ENCODE measurements at regions not wholly inside any gene's neighbourhood (a gene's known extent, or its start where the extent isn't known, plus 50 kb on each side); places are given as distances from the start of the nearest gene placed in this dataset.

DNA sequence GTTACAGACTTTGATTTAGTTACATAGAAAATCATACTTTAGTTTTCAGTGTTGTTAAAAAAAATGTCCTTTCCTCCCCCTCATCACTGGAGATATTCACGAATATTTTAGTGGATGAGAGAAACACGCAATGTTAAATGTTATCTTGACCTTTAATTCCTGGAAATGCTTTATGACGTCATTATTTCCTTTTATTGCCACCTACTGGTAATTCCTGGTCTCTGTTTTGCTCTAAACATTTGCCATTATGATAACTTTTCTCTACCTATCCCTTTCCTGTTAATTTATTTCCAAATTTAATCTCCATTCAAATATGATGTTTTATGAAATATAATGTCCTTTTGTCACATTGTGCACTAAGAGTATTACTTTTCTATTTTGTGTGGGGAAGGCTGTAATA, 770.6 kb downstream of the FAM181B start:
- H3K79me2 ChIP-seq (ENCODE audit: control insufficient read depth, insufficient read depth, low read length), result no peaks in the 10 kb centered on the region
- H3K4me3 ChIP-seq, result no peak overlapping the region
- peak; percentile 23 for FAIRE-seq
- WGBS (ENCODE audit: insufficient coverage, insufficient replicate concordance, low lambda C conversion rate, missing lambda C conversion rate), result 0% methylated on average over 3 of the region's 3 CpGs
- RAD21 ChIA-PET (ENCODE audit: unreplicated experiment), result no interaction called here
- no peaks in the 10 kb centered on the region for H3K4me1 ChIP-seq (ENCODE audit: control insufficient read depth, insufficient read depth, low read length)
- no peaks in the 10 kb centered on the region for H3K36me3 ChIP-seq (ENCODE audit: control insufficient read depth in 2 of 2, insufficient read depth in 2 of 2, low read length in 1 of 2)
- intact Hi-C loops (cut with micrococcal nuclease; ENCODE audit: unreplicated experiment), result no loop called here
- no peaks in the 10 kb centered on the region for H4K20me1 ChIP-seq (ENCODE audit: control insufficient read depth, insufficient read depth)
- H3K9ac ChIP-seq (ENCODE audit: control insufficient read depth, insufficient read depth, low read length), result no peak overlapping the region
- CTCF ChIA-PET, result interaction anchor here (1.2 to 1.5 kb wide), 2 partner anchors 49 to 176 kb away, joined by 3 to 13 read pairs; no protein-coding TSS in a partner anchor
- no peak overlapping the region for H3K4me2 ChIP-seq (ENCODE audit: control insufficient read depth, insufficient read depth)
- ATAC-seq, result no peak
- DNase-seq (ENCODE audit: low read depth, low spot score), result no peak
- H3K27ac ChIP-seq (ENCODE audit: control insufficient read depth, insufficient read depth), result no peak overlapping the region
- SMC1A ChIA-PET (ENCODE audit: uncharacterized antibody, unreplicated experiment), result no interaction called here
- no peaks in the 10 kb centered on the region for H3K9me3 ChIP-seq (replicated peaks; ENCODE audit: control insufficient read depth, insufficient read depth, low read length)
- TF ChIP-seq NFIC (IDR thresholded peaks at IDR 0.05; ENCODE audit: low read depth, low read length) (no peak), PAX5 (IDR thresholded peaks at IDR 0.05; ENCODE audit: borderline replicate concordance, low read depth, low read length) (no peak), ATF2 (IDR thresholded peaks at IDR 0.05; ENCODE audit: low read length) (peak; percentile 75), SMC3 (IDR thresholded peaks at IDR 0.05; ENCODE audit: borderline replicate concordance, low read length) (peak; percentile 26; the same call in 1 of the 2 replicates), CREM (IDR thresholded peaks at IDR 0.05; ENCODE audit: low read depth) (peak; percentile 79), KAT2A (conservative IDR thresholded peaks at IDR 0.05; ENCODE audit: control insufficient read depth, low read depth, low read length) (no peak), ATF7 (IDR thresholded peaks at IDR 0.05; ENCODE audit: low read depth) (peak; percentile 98), CTCF (IDR thresholded peaks at IDR 0.05 in 2 of 3, conservative IDR thresholded peaks at IDR 0.05 in 1 of 3; ENCODE audit: control insufficient read depth in 2 of 3, extremely low read depth in 1 of 3, insufficient read depth in 1 of 3, low read depth in 3 of 3, low read length in 3 of 3) (peak in 2 of 3 experiments; percentile 18 to 30; a peak in 2 of 6 replicates), SIX5 (IDR thresholded peaks at IDR 0.05; ENCODE audit: low read depth, low read length, severe bottlenecking) (no peak)
- no peak overlapping the region for H2AFZ ChIP-seq (ENCODE audit: control insufficient read depth, low read depth, low read length)
- no peaks in the 10 kb centered on the region; a peak in 1 of 4 replicates for H3K27me3 ChIP-seq (replicated peaks in 1 of 2; ENCODE audit: control insufficient read depth in 2 of 2, insufficient read depth in 2 of 2, low read length in 1 of 2)
- in situ Hi-C loops (cut with MboI), result no loop called here
- no TSS peak for BruUV-seq (replicated peaks)
- POLR2A ChIA-PET, result no interaction called here
